OCI-LY1 (cell line): ENCODE measurements at regions not wholly inside any gene's neighbourhood (a gene's known extent, or its start where the extent isn't known, plus 50 kb on each side); places are given as distances from the start of the nearest gene placed in this dataset.

ENCODE experiments used
- H2AFZ ChIP-seq: fragments of 200-600 bp; sonication (generic), shearing (Covaris generic); 2 replicates; pipeline ENCODE4 v1.6.0; 2014; ENCODE audit warnings: antibody characterized with exemption, mild to moderate bottlenecking, low read length
- H3F3A ChIP-seq: fragments of 200-600 bp; sonication (generic), shearing (Covaris generic); 2 replicates; pipeline ENCODE4 v1.6.0; 2014; ENCODE audit warnings: mild to moderate bottlenecking, antibody characterized with exemption, low read length, moderate library complexity; ENCODE audit not compliant: insufficient read depth
- H3K27ac ChIP-seq: fragments of 200-600 bp; sonication (generic); 2 replicates; pipeline ENCODE4 v1.5.1; 2014; ENCODE audit warnings: low read length, mixed run types, mild to moderate bottlenecking, low read depth; ENCODE audit not compliant: poor library complexity, severe bottlenecking
- H3K27me3 ChIP-seq: fragments of 200-600 bp; sonication (generic); 2 replicates; pipeline ENCODE4 v1.6.0; 2014; ENCODE audit warnings: antibody characterized with exemption, mild to moderate bottlenecking, low read length, moderate library complexity; ENCODE audit not compliant: insufficient read depth
- H3K36me3 ChIP-seq: fragments of 200-600 bp; sonication (generic); 2 replicates; pipeline ENCODE4 v1.6.1; 2014; ENCODE audit warnings: mild to moderate bottlenecking, antibody characterized with exemption, low read length, moderate library complexity, mixed read lengths; ENCODE audit not compliant: insufficient read depth
- H3K4me1 ChIP-seq: fragments of 200-600 bp; sonication (generic); 2 replicates; pipeline ENCODE4 v1.5.1; 2014; ENCODE audit warnings: mild to moderate bottlenecking, low read length, moderate library complexity; ENCODE audit not compliant: insufficient read depth, severe bottlenecking
- H3K4me2 ChIP-seq: fragments of 200-600 bp; sonication (generic), shearing (Covaris generic); 2 replicates; pipeline ENCODE4 v1.6.1; 2014; ENCODE audit warnings: low read length
- H3K4me3 ChIP-seq: fragments of 200-600 bp; sonication (generic); 2 replicates; pipeline ENCODE4 v1.5.1; 2014; ENCODE audit warnings: low read length, low read depth, mild to moderate bottlenecking, mixed read lengths; ENCODE audit not compliant: poor library complexity, severe bottlenecking
- H3K79me2 ChIP-seq: fragments of 200-600 bp; shearing (Covaris generic); 2 replicates; pipeline ENCODE4 v1.6.1; 2016; ENCODE audit warnings: mixed run types, low read length, mixed read lengths; ENCODE audit not compliant: insufficient read depth
- H3K9ac ChIP-seq: fragments of 200-600 bp; sonication (generic), shearing (Covaris generic); 2 replicates; pipeline ENCODE4 v1.6.1; 2014; ENCODE audit warnings: mild to moderate bottlenecking, low read length, mixed read lengths
- H3K9me2 ChIP-seq: fragments of 200-600 bp; sonication (generic), shearing (Covaris generic); 2 replicates; pipeline ENCODE4 v1.6.1; 2014; ENCODE audit warnings: low read depth, mild to moderate bottlenecking, low read length, mixed read lengths
- H3K9me3 ChIP-seq: fragments of 200-600 bp; shearing (Covaris generic); 2 replicates; pipeline ENCODE4 v1.6.1; 2014; ENCODE audit warnings: low read length, mixed read lengths
- H4K20me1 ChIP-seq: fragments of 200-600 bp; sonication (generic), shearing (Covaris generic); 2 replicates; pipeline ENCODE4 v1.6.0; 2016; ENCODE audit warnings: mild to moderate bottlenecking, low read length; ENCODE audit not compliant: insufficient read depth
- CTCF ChIP-seq: fragments of 200-600 bp; sonication (generic), shearing (Covaris generic); IDR thresholded peaks from 2 replicates; pipeline ENCODE4 v1.5.1; 2017; ENCODE audit warnings: mild to moderate bottlenecking, antibody characterized with exemption, low read length, moderate library complexity, mixed read lengths
- EZH2 ChIP-seq: fragments of 200-600 bp; sonication (generic), shearing (Covaris generic); IDR thresholded peaks from 2 replicates; pipeline ENCODE4 v1.8.0; 2017; ENCODE audit warnings: borderline replicate concordance, mixed run types, mild to moderate bottlenecking, antibody characterized with exemption, low read length, moderate library complexity, mixed read lengths

- H3K9ac ChIP-seq, result no peak overlapping the region
- H3K4me1 ChIP-seq, result no peaks in the 10 kb centered on the region
- TF ChIP-seq EZH2, result no peak
- TF ChIP-seq CTCF, result no peak
- H3K27me3 ChIP-seq, result no peaks in the 10 kb centered on the region
- no peaks in the 10 kb centered on the region for H3F3A ChIP-seq
- no peak overlapping the region for H3K4me3 ChIP-seq
- H2AFZ ChIP-seq, result no peak overlapping the region
- no peak overlapping the region for H3K27ac ChIP-seq
- no peaks in the 10 kb centered on the region for H3K9me2 ChIP-seq
- no peak overlapping the region for H3K4me2 ChIP-seq
- no peaks in the 10 kb centered on the region for H3K36me3 ChIP-seq
- no peaks in the 10 kb centered on the region for H4K20me1 ChIP-seq
- no peaks in the 10 kb centered on the region for H3K79me2 ChIP-seq
- no peaks in the 10 kb centered on the region for H3K9me3 ChIP-seq
Measured at GRCh38 chr6:81895511-81896185, 143.2 kb upstream of the TENT5A start.

GRCh38 chr6:81894788-81895271 is 142.3 kb upstream of the TENT5A start:
- Histone ChIP-seq H3K36me3 (no peaks in the 10 kb centered on the region), H4K20me1 (no peaks in the 10 kb centered on the region), H3K4me2 (no peak overlapping the region), H3K9me3 (no peaks in the 10 kb centered on the region), H3K27me3 (no peaks in the 10 kb centered on the region), H3F3A (no peaks in the 10 kb centered on the region), H3K27ac (no peak overlapping the region), H3K9ac (no peak overlapping the region), H3K79me2 (no peaks in the 10 kb centered on the region), H2AFZ (no peak overlapping the region), H3K4me1 (no peaks in the 10 kb centered on the region), H3K4me3 (no peak overlapping the region), H3K9me2 (no peaks in the 10 kb centered on the region)
- TF ChIP-seq EZH2, result no peak
- TF ChIP-seq CTCF, result no peak

- no peaks in the 10 kb centered on the region for H3K36me3 ChIP-seq
- no peaks in the 10 kb centered on the region for H3F3A ChIP-seq
- H3K4me1 ChIP-seq, result no peaks in the 10 kb centered on the region
- no peak overlapping the region for H3K9ac ChIP-seq
- H3K9me2 ChIP-seq, result no peaks in the 10 kb centered on the region
- TF ChIP-seq CTCF, result no peak
- no peak for TF ChIP-seq EZH2
- H3K79me2 ChIP-seq, result no peaks in the 10 kb centered on the region
- no peak overlapping the region for H3K4me3 ChIP-seq
- no peak overlapping the region for H2AFZ ChIP-seq
- no peaks in the 10 kb centered on the region for H4K20me1 ChIP-seq
- H3K27me3 ChIP-seq, result no peaks in the 10 kb centered on the region
- H3K4me2 ChIP-seq, result no peak overlapping the region
- H3K9me3 ChIP-seq, result no peaks in the 10 kb centered on the region
- H3K27ac ChIP-seq, result no peak overlapping the region
Measured at GRCh38 chr6:81894306-81894705, 141.8 kb upstream of the TENT5A start.
